ENCODE measurements at regions not wholly inside any gene's neighbourhood (a gene's known extent, or its start where the extent isn't known, plus 50 kb on each side); places are given as distances from the start of the nearest gene placed in this dataset.
A peak's percentile ranks its signal among the peaks of the same experiment; 100 is the strongest.

GRCh38 chr2:176468457-176469113, 199.3 kb downstream of the MTX2 start:
- DNase-seq (ENCODE audit: low read depth): no peak

- DNase-seq (ENCODE audit: low read depth): no peak
Observed at GRCh38 chr2:176470713-176471112, 201.5 kb downstream of the MTX2 start.

- DNase-seq (ENCODE audit: low read depth): no peak
Observed at GRCh38 chr2:176471949-176472348, 202.7 kb downstream of the MTX2 start.

- no peak for DNase-seq (ENCODE audit: low read depth)
Observed at GRCh38 chr2:176473177-176473576, 203.9 kb downstream of the MTX2 start.

- DNase-seq (ENCODE audit: low read depth): no peak
Observed at GRCh38 chr2:176473851-176474250, 204.6 kb downstream of the MTX2 start.

GRCh38 chr2:176477336-176477735, 208.1 kb downstream of the MTX2 start:
- DNase-seq (ENCODE audit: low read depth): no peak

- DNase-seq (ENCODE audit: low read depth): no peak
Observed at GRCh38 chr2:176479961-176480360, 210.7 kb downstream of the MTX2 start.

GRCh38 chr2:176482107-176482506, 212.9 kb downstream of the MTX2 start:
- DNase-seq (ENCODE audit: low read depth): no peak

GRCh38 chr2:176483476-176483875, 214.2 kb downstream of the MTX2 start:
- DNase-seq (ENCODE audit: low read depth): no peak

- no peak for DNase-seq (ENCODE audit: low read depth)
Observed at GRCh38 chr2:176483901-176484568, 214.8 kb downstream of the MTX2 start.

- DNase-seq (ENCODE audit: low read depth): no peak
Observed at GRCh38 chr2:176484838-176485237, 215.6 kb downstream of the MTX2 start.

GRCh38 chr2:176488431-176488830, 219.2 kb downstream of the MTX2 start:
- no peak for DNase-seq (ENCODE audit: low read depth)

- no peak for DNase-seq (ENCODE audit: low read depth)
Observed at GRCh38 chr2:176490061-176490861, 221.0 kb downstream of the MTX2 start.

GRCh38 chr2:176491172-176491904, 222.1 kb downstream of the MTX2 start:
- DNase-seq (ENCODE audit: low read depth): peak; percentile 3

- no peak for DNase-seq (ENCODE audit: low read depth)
Observed at GRCh38 chr2:176492583-176492982, 223.3 kb downstream of the MTX2 start.

- no peak for DNase-seq (ENCODE audit: low read depth)
Observed at GRCh38 chr2:176493226-176493825, 224.1 kb downstream of the MTX2 start.

- no peak for DNase-seq (ENCODE audit: low read depth)
Observed at GRCh38 chr2:176493909-176494308, 224.7 kb downstream of the MTX2 start.

- no peak for DNase-seq (ENCODE audit: low read depth)
Observed at GRCh38 chr2:176494949-176495353, 225.7 kb downstream of the MTX2 start.

GRCh38 chr2:176495826-176496225, 226.6 kb downstream of the MTX2 start:
- no peak for DNase-seq (ENCODE audit: low read depth)

- no peak for DNase-seq (ENCODE audit: low read depth)
Observed at GRCh38 chr2:176496761-176497160, 227.5 kb downstream of the MTX2 start.

GRCh38 chr2:176500901-176501300, 231.7 kb downstream of the MTX2 start:
- DNase-seq (ENCODE audit: low read depth): no peak

- no peak for DNase-seq (ENCODE audit: low read depth)
Observed at GRCh38 chr2:176501617-176502016, 232.4 kb downstream of the MTX2 start.
